IPS-18a (cell line): ENCODE measurements at regions not wholly inside any gene's neighbourhood (a gene's known extent, or its start where the extent isn't known, plus 50 kb on each side); places are given as distances from the start of the nearest gene placed in this dataset.
"Not testable (repeated sequence)": the region's sequence is repeated elsewhere in the genome, so short reads cannot be mapped to it uniquely, and the experiment has no call there.

ENCODE experiments used
- H3K27ac ChIP-seq: one replicate; pipeline ENCODE4 v1.5.1; 2013; ENCODE audit warnings: low read length
- H3K27me3 ChIP-seq: one replicate; pipeline ENCODE4 v1.6.1; 2013; ENCODE audit warnings: mild to moderate bottlenecking, low read length; ENCODE audit not compliant: control insufficient read depth, insufficient read depth
- H3K36me3 ChIP-seq: one replicate; pipeline ENCODE4 v1.6.1; 2013; ENCODE audit warnings: low read depth, low read length; ENCODE audit not compliant: control insufficient read depth
- H3K4me1 ChIP-seq: one replicate; pipeline ENCODE4 v1.6.1; 2013; ENCODE audit warnings: low read depth, low read length; ENCODE audit not compliant: control insufficient read depth
- H3K4me3 ChIP-seq: one replicate; pipeline ENCODE4 v1.5.1; 2013; ENCODE audit warnings: low read length
- H3K9ac ChIP-seq: one replicate; pipeline ENCODE4 v1.6.1; 2013; ENCODE audit warnings: mild to moderate bottlenecking, low read length, moderate library complexity
- H3K9me3 ChIP-seq: one replicate; pipeline ENCODE4 v1.6.1; 2013; ENCODE audit warnings: low read depth, low read length; ENCODE audit not compliant: control insufficient read depth

- Histone ChIP-seq H3K27ac (no peak overlapping the region), H3K9ac (no peak overlapping the region), H3K4me3 (no peak overlapping the region), H3K9me3 (no peaks in the 10 kb centered on the region), H3K36me3 (no peaks in the 10 kb centered on the region), H3K27me3 (no peaks in the 10 kb centered on the region), H3K4me1 (peaks cover 9% of the 10 kb centered on the region)
Observed at GRCh38 chr16:85242140-85242539, 129.9 kb upstream of the CIBAR2 start.

GRCh38 chr16:85243308-85243707, 131.0 kb upstream of the CIBAR2 start:
- peaks cover 9% of the 10 kb centered on the region for H3K4me1 ChIP-seq
- no peak overlapping the region for H3K9ac ChIP-seq
- no peaks in the 10 kb centered on the region for H3K27me3 ChIP-seq
- no peaks in the 10 kb centered on the region for H3K9me3 ChIP-seq
- H3K27ac ChIP-seq, result no peak overlapping the region
- no peaks in the 10 kb centered on the region for H3K36me3 ChIP-seq
- no peak overlapping the region for H3K4me3 ChIP-seq

GRCh38 chr16:85244452-85244851, 132.2 kb upstream of the CIBAR2 start:
- H3K9ac ChIP-seq, H3K27me3 ChIP-seq, H3K27ac ChIP-seq, H3K9me3 ChIP-seq, H3K4me3 ChIP-seq, H3K36me3 ChIP-seq, H3K4me1 ChIP-seq: not testable (repeated sequence)

- no peak overlapping the region for H3K27ac ChIP-seq
- no peak overlapping the region for H3K9ac ChIP-seq
Observed at GRCh38 chr16:85245307-85246172, 133.3 kb upstream of the CIBAR2 start.

GRCh38 chr16:85246473-85246872, 134.2 kb upstream of the CIBAR2 start:
- Histone ChIP-seq H3K27ac (no peak overlapping the region), H3K9me3 (no peaks in the 10 kb centered on the region), H3K4me1 (peaks cover 6% of the 10 kb centered on the region), H3K27me3 (no peaks in the 10 kb centered on the region), H3K4me3 (no peak overlapping the region), H3K36me3 (no peaks in the 10 kb centered on the region), H3K9ac (no peak overlapping the region)

More at GRCh38 chr16:85245307-85246172, 133.3 kb upstream of the CIBAR2 start:
- Histone ChIP-seq H3K9me3 (no peaks in the 10 kb centered on the region), H3K36me3 (no peaks in the 10 kb centered on the region), H3K4me1 (peaks cover 11% of the 10 kb centered on the region), H3K27me3 (no peaks in the 10 kb centered on the region), H3K4me3 (no peak overlapping the region)

GRCh38 chr16:85246973-85247372, 134.7 kb upstream of the CIBAR2 start:
- Histone ChIP-seq H3K36me3 (no peaks in the 10 kb centered on the region), H3K4me3 (no peak overlapping the region), H3K9me3 (no peaks in the 10 kb centered on the region), H3K4me1 (peaks cover 6% of the 10 kb centered on the region), H3K9ac (no peak overlapping the region), H3K27me3 (no peaks in the 10 kb centered on the region), H3K27ac (no peak overlapping the region)

GRCh38 chr16:85248342-85248741, 136.1 kb upstream of the CIBAR2 start:
- H3K4me1 ChIP-seq, result peaks cover 6% of the 10 kb centered on the region

GRCh38 chr16:85248857-85249256, 136.6 kb upstream of the CIBAR2 start:
- peaks cover 6% of the 10 kb centered on the region for H3K4me1 ChIP-seq
- no peak overlapping the region for H3K27ac ChIP-seq

More at GRCh38 chr16:85248342-85248741, 136.1 kb upstream of the CIBAR2 start:
- no peak overlapping the region for H3K9ac ChIP-seq
- no peaks in the 10 kb centered on the region for H3K27me3 ChIP-seq
- H3K27ac ChIP-seq, result no peak overlapping the region
- H3K4me3 ChIP-seq, result no peak overlapping the region
- H3K9me3 ChIP-seq, result no peaks in the 10 kb centered on the region
- H3K36me3 ChIP-seq, result no peaks in the 10 kb centered on the region

GRCh38 chr16:85249418-85250146, 137.3 kb upstream of the CIBAR2 start:
- no peaks in the 10 kb centered on the region for H3K27me3 ChIP-seq
- no peaks in the 10 kb centered on the region for H3K9me3 ChIP-seq
- no peak overlapping the region for H3K4me3 ChIP-seq
- H3K27ac ChIP-seq, result no peak overlapping the region
- peaks cover 6% of the 10 kb centered on the region for H3K4me1 ChIP-seq
- H3K9ac ChIP-seq, result no peak overlapping the region
- H3K36me3 ChIP-seq, result no peaks in the 10 kb centered on the region

More at GRCh38 chr16:85248857-85249256, 136.6 kb upstream of the CIBAR2 start:
- H3K27me3 ChIP-seq, result no peaks in the 10 kb centered on the region
- no peaks in the 10 kb centered on the region for H3K36me3 ChIP-seq
- no peaks in the 10 kb centered on the region for H3K9me3 ChIP-seq
- no peak overlapping the region for H3K4me3 ChIP-seq
- no peak overlapping the region for H3K9ac ChIP-seq

- H3K4me3 ChIP-seq, result no peak overlapping the region
- no peak overlapping the region for H3K9ac ChIP-seq
- H3K36me3 ChIP-seq, result no peaks in the 10 kb centered on the region
- H3K4me1 ChIP-seq, result peaks cover 6% of the 10 kb centered on the region
- H3K9me3 ChIP-seq, result no peaks in the 10 kb centered on the region
- H3K27ac ChIP-seq, result no peak overlapping the region
- H3K27me3 ChIP-seq, result no peaks in the 10 kb centered on the region
Observed at GRCh38 chr16:85250147-85250463, 137.8 kb upstream of the CIBAR2 start.

GRCh38 chr16:85250609-85251223, 138.4 kb upstream of the CIBAR2 start:
- H3K4me1 ChIP-seq, result peaks cover 6% of the 10 kb centered on the region
- no peaks in the 10 kb centered on the region for H3K36me3 ChIP-seq
- no peaks in the 10 kb centered on the region for H3K27me3 ChIP-seq
- H3K27ac ChIP-seq, result no peak overlapping the region
- no peaks in the 10 kb centered on the region for H3K9me3 ChIP-seq
- no peak overlapping the region for H3K4me3 ChIP-seq
- no peak overlapping the region for H3K9ac ChIP-seq
